CD4-positive, alpha-beta T cell treated with Interleukin-6 for 4 hours (primary cell): ENCODE measurements at regions not wholly inside any gene's neighbourhood (a gene's known extent, or its start where the extent isn't known, plus 50 kb on each side); places are given as distances from the start of the nearest gene placed in this dataset.

Experiments
- DNase-seq: peaks from one replicate; pipeline ENCODE4 v3.0.0-alpha.2; 2020; ENCODE audit warnings: mixed read lengths

DNA sequence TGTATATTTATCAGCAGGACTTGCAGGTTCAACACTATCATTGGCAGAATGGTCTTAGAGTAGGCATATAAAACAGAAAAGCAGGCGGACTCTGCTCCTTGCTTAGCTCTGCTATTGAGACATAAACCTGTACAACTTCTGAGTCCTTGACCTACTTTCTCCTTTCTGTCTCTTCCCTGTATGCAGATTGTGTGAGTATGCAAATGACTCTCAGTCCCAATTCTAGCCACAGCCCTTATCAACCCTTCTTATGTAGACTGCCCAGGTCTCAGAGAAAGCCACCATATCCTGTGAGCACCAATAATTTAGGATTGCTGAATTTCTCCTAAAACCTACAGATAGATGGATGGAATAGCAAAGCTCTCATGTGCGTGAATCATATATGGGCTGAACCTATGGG is 367.6 kb upstream of the DDI1 start:
- DNase-seq: no peak

DNA sequence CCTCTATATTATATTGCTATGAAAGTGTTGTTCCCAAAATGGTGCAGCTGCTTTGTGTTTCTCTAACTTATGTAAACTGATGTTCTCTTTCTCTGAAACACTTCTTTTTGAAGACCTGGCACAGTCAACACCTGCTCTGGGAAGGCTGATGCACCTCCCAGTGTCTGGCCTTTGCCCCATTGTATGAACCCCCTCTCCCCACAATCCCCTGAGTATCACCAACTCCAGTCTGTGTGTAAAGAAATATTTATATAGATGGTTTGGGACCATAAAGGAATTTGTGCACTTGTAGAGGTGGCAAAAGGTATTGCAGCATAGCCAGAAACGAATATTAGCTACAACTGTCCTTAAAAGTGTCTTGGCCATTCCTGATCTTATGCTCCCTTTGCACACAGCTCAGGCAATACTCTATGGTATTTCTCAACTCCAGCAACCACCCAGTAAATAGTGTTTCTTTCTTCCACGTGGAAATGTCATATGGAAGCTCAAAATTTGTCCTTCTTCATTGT is 365.2 kb upstream of the DDI1 start:
- no peak for DNase-seq

DNA sequence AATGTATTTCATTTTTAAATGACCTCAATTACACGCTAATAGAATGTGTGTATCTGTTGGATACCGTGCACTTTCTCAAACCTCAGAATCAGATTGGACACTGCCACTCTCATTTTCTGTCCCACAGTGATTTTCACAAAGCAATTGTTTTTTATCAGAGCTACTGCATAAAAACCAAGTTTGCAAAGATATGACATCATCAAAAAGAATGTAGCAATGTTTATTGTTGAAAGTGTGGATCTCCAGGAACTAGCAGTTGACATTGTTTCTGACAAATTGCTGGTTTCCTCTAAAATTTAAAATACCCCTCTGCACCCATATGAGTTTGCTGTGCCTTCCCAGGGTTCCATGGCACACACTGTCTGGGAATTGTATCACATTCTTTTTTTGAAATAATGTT is 362.7 kb upstream of the DDI1 start:
- no peak for DNase-seq

DNA sequence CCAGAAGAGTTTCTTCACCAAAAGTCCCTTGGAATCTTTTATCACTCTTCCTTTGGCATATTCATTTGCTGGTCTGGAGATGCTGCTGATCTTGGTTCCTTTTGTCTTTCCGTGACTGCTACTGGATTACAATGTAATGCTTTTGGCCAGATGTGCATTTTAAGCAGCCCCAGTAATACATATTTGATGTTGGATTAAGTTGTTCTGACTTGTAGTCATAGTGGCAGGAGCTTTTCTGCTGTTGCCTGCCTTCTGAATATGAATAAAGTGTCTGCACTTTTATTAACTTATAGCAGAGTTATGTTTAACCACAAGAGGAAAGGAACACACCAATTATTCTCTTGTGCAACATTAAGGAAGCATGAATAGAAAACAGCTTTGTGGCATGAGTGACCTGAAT is 360.0 kb upstream of the DDI1 start:
- DNase-seq: no peak

DNA sequence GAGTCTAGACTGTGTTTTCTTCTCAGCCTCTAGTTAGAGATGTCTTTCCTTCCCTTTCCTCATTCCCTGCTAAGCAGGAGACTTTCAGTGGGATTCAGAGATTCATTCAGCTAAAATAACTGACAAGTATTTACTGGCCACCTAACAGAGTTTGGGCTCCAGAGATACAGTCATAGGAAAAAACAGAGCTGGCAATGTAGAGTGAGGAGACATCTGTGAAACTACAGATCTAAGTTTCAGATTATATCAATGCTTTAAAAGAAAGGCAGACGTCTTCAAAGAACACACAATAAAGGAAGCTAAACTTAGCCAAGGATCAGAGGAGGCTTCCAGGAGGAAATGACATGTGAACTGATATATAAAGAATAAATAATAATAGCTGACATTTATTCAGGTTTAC is 355.6 kb upstream of the DDI1 start:
- no peak for DNase-seq

DNA sequence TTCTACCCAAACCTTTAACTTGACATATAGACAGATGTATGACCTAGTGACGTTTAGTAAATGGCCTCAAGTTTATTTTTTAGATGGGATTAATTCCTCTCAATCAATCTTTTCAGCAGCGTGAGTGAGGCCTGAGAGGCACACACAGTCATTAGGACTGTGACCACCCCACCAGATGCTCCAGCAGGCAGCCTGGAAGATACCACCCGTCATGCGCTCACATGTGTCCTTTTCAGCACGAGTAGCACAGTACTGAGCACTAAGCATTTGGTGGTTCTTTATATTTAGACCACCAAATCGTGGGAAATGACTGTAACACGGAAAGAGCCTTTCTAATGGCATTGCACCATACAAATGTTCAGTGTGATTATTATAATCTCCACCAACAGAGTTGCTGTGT is 354.6 kb upstream of the DDI1 start:
- no peak for DNase-seq

DNA sequence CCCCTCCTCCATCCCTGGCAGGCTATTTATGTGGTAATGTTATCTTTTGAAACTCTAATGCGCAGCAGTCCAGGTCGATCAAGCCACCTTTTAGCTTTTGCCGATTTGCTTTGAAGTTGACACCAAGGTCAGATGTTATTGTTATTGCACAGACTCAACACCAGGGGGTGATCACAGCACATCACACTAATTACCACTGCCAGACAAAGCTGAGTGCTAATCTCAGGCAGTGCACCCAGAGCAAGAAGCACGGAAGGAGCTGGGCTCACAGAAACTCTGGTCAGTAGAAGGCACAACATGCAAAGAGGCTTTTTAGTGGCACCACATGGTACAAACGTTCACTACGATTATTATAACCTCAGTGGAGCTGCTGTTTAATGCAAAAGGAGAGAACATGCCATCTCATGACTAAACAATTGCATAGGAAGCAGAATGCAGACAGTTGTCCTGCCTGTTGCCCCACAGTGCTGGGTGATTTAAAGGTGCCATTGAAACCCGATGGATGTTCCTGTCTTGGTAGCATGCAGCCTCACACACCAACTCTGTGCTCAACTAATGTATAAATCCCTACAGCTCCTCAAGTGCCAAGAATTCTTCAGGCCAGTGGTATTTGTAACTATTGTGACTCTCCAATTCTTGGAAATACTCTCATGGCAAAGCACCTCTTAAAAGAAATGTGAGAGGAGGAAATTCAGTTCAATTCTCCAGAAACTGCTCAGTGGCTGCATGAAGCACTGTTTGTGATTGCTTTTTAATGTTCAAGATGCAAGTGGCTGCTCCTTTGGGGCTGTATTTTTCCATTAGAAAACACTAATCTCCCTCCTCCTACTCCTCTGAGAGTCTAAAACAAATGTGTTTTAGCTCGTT is 353.9 kb upstream of the DDI1 start:
- peak; percentile 44 for DNase-seq

DNA sequence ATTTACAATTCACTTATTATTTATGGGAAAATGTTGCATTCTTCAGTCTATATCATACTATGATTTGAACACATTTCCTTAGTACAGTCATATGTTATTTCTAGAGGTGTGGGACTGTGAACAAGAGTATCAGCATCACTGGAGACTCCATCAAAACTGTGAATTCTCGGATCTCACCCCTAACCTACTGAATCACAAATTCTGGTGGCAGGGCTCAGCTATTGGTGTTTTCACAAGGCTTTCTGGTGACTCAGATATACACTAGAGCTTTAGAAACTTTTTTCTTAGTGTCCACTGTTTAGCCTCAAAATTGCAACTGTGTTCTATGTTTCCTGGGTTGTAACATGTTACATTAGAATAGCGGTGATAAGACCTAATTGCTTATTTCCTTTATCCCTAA is 352.9 kb upstream of the DDI1 start:
- DNase-seq: no peak

DNA sequence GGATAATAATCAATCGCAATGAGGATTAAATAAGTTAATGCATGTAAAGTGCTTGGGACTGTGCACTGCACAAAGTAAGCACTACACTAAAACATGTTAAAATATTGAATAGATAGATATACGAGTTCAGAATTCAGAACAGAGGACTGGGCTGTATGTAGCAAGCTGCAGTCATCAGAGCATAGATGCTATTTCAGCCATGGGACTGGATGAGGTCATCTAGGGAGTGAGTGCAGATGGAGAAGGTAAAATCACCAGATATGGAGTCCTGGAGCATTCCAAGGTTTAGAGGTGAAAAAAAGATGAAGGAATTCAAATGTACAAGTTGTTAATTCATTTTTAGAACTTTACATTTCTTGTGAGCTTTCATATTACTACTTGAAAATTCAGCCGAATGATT is 347.5 kb upstream of the DDI1 start:
- DNase-seq: no peak

DNA sequence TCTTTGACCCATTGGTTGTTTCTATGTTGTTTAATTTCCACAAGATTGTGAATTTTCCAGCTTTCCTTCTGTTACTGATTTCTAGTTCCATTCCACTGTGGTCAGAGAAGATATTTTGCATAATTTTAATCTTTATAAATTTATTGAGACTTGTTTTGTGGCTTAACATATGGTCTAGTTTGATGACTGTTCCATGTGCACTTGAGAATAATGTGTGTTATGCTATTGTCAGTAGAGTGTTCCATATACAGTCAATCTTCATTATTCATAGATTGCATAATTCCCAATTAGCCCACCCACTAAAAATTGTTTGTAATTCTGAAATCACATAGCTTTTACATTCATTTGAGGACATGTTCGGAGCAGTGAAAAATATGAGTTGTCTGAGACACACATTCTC is 346.1 kb upstream of the DDI1 start:
- DNase-seq: no peak

DNA sequence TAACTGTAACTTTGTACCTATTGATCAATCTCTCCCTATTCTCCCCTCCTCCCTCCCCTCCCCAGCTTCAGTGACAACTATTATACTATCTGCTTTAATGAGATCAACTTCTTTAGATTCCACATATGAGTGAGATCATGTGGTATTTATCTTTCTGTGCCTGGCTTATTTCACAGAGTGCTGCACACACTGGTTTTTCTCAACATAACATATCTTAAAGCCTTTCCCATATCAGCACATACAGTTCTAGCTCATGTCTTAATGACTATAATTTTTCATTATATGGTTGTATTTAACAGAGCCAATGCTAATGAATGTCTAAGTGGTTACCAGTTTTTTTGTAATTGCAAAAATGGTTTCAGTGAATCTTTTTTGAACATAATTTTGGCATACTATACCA is 340.3 kb upstream of the DDI1 start:
- no peak for DNase-seq

DNA sequence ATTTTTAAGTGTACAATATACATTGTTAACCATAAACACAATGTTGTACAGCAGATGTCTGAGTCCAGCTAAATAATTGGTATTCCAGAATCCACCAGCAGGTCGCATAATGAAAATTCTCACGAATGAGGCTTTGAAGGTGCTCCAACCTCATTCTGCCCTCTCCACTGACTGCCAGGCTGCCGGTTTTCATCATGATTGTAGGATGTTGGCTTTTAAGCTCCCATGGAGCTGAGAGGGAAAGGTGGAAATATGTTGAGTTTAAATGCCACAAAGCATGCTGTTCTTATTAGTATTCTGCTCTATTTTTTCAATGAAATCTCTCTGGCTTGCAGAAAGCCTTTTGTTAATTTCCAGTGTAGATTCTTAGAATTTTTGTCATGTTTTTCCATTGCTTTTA is 337.2 kb upstream of the DDI1 start:
- DNase-seq: no peak

DNA sequence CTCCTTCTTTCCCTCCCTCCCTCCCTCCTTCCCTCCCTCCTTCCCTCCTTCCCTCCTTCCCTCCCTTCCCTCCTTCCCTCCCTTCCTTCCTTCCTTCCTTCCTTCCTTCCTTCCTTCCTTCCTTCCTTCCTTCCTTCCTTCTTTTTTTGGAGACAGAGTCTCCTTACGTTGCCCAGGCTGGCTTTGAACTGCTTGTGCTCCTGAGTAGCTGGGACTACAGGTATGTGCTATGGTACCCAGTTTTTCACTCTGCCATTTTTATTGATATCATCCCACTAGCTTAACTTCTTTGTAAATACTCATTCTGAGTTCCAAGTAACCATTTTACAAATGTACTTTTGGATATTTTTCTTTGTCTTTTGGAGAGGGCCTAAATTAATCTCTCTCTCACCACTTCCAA is 336.8 kb upstream of the DDI1 start:
- no peak for DNase-seq

DNA sequence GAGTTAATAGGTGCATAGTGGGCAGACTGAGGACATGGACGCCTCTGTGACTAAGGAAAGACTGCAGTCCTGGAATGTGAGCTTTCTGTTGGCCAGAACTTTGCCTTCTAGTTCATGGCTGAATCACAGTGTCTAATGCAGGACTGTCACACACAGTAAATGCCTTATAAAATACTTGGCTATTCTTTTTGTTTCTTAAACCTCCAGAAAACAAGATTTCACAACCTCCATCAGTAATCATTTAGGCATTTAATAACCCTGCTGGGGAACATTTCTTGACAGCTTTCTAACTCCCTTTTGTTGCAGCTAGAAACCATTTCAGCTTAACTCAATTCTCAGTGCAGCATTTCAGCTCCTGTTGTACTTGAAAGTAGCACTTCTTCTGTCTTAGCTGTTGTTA is 335.8 kb upstream of the DDI1 start:
- DNase-seq: no peak

DNA sequence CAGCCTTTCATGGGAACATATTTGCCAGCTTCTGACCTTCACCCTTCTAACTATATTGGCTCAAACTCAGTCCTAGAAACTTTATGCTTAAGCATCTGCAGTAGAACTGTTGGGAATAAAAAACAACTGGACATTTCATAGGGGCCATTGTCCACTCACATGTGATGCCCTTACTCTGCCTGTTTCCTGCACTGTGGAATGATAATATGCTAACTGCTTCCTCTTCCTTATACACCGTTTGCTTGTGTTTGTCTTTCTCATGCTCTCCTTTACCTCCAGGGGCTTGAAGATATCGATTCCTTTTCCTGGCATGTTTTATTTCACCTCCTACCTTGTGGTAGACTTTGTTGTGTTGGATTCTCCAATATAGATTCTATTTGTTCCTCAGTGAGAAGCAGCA is 333.0 kb upstream of the DDI1 start:
- DNase-seq: no peak

DNA sequence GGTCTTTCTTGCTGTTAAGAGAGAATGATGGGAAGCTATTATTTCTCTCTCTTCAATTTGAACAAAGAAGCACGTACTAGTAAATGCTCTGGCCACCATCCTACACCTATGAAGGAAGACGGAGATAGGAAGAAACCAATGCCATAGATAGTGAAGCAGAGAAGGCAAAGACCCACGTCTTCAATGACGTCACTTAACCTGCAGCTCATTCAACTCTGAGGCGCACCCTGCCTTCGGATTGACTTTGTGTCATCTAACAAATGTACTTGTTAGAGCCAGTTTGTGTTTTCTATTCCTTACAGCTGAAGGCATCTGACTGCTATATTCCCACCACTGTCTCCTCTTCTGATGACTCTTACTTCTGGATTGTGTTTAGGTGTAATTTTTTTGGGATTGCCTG is 332.5 kb upstream of the DDI1 start:
- DNase-seq: no peak

DNA sequence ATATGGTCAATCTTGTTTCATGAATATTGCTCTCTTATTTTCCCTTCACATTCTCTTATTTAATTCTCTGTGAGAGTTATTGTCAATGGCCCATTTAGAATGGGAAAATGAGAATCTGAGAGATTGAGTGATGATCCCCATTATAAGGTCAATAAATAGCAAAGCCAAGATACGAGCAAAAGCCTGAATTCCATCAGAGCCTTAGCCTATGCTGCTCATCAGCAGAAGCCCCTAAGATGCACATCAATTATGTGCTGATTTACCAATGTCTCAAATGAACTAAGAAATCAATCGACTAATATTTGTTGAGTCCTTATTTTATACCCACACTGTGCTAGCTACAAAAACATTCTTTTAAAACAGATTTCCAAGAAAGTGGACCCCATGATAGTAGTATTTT is 330.8 kb upstream of the DDI1 start:
- no peak for DNase-seq

DNA sequence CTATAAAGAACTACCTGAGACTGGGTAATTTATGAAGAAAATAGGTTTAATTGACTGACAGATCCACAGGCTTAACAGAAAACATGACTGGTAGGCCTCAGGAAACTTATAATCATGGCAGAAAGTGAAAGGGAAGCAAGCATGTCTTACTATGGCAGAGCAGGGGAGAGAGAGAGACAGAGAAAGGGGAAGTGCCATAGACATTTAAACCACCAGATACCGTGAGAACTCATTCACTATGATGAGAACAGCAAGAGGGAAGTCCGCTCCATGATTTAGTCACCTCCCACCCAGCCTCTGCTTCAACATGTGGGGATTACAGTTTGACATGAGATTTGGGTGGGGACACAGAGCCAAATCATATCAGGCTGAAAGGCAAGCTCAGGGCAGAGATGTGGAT is 327.1 kb upstream of the DDI1 start:
- DNase-seq: no peak

DNA sequence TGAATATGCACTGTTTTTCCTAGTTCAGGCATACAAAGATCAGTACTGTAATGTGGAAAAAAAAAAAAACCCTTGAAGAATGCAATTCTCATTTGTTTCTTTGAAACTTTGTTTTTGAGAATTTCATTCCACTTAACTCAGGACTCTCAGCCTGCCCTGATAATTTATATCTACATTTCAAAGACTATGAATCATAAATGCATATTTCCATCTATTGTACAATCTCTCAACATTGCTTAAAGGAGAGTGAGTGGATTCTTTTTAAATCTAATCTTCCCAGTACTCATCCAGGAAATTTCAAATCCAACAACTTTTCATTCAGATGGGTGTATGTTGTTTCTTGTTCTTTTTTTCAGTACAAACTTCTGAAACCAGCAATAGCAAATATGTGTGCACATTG is 322.2 kb upstream of the DDI1 start:
- DNase-seq: no peak

DNA sequence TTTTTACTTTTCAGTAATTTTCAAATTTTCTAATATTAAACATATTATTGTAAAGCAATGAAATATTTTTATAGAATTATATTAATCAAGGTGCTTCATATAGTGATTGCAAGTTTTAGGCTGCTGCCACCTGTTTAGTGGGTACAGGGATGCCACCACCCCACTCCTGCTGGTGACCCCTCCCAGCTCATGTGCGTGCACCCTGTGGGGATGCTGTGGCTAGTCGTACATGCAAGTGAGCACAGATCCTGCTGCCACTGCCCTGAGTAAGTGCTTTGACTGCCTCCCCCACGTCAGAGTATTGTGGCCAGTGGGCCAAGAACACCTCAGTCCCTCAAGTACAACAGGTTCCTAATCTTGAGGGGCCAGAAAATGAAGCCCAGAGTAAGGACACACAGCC is 320.1 kb upstream of the DDI1 start:
- DNase-seq: no peak

DNA sequence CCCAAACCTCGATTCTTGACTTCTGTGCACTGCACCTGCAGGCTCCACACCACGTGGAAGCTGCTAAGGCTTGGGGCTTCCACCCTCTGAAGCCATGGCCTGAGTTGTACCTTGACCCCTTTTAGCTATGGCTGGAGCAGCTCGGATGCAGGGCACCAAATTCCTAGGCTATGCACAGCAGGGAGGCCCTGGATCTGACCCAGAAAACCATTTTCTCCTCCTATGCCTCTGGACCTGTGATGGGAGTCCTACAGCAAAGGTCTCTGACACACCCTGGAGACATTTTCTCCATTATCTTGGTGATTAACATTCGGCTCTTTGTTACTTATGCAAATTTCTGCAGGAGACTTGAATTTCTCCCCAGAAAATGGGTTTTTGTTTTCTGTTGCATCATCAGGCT is 309.2 kb upstream of the DDI1 start:
- no peak for DNase-seq

DNA sequence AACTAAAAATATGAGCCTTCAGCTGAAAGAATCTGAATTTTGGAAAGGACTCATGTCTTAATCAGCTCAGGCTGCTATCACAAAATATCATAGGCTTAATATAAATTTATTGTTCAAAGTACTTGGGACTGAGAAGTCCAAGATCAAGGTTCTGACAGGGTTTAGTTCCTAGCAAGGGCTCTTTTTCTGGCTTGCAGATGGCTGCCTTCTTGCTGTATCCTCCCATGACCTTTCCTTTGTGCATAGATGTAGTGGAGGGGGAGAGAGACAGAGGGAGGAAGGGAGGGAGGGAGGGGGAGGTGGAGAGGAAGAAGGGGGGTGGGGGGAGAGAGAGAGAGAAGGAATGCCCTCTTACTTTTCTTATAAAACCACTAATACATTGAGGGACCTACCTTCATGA is 306.8 kb upstream of the DDI1 start:
- no peak for DNase-seq

DNA sequence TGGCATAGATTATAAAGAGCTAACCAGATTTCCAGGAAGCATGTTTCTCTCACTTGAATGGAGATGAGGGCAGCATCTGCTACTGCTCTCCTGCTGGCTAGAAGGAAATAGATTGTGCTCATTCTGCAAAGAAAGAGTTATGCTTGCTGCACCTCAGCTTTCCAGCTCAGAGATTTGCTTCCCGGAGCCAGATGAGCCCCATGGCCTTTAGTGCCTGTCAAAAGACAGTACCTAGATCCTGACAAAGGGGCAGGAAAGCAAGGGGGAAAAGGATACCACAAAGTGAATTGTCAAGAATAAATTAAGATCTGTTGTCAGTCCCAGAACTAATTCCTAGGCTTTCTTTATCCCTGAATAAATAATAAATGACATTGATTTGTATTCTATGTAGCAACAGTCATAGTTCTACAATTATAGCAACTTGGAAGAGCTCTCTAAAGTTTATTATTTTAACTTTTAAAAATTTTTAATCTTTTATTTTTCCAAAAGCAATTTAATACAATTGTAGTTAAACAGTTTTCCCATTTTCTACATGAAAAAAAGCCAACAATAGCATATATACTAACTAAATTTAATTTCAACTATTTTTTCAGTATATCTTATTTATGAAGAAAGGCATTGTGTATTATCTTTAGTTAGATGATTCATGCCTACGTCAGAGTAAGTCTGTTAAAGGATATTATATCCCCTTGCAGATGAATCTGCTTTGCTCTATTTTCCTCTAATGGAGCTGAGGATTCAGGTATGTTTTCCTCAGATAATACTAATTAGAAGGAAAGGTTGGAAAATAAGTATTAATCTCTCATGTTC is 306.1 kb upstream of the DDI1 start:
- DNase-seq: no peak

DNA sequence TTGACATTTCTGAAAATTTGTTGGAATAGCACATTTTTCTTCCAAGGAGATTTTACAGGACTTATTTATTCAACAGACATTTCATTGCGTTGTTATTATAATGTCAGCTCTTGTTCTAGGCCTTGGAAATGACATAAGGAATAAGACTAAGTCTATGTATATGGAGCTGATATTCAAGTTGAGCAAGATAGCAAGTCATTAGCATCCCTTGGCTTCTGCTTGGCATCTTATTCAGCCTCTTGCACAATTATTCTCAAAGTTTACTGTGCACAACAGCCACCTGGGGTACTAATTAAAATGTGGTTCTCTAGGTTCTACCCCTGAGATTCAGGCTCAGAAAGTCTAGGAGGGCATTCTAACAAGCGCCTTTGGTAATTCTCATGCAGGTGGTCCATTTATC is 304.8 kb upstream of the DDI1 start:
- no peak for DNase-seq
